ENCODE measurements at regions not wholly inside any gene's neighbourhood (a gene's known extent, or its start where the extent isn't known, plus 50 kb on each side); places are given as distances from the start of the nearest gene placed in this dataset.

- Mint-ChIP-seq H3K4me1 (no peaks in the 10 kb centered on the region), H3K27me3 (ENCODE audit: low read depth, poor library complexity) (no peaks in the 10 kb centered on the region), H3K4me3 (no peak overlapping the region), H3K9me3 (peaks cover 4% of the 10 kb centered on the region), H3K27ac (no peak overlapping the region), H3K36me3 (ENCODE audit: low read depth) (no peaks in the 10 kb centered on the region)
- no peak for TF ChIP-seq CTCF (IDR thresholded peaks at IDR 0.05)
- no peak for DNase-seq
Measured at GRCh38 chr5:8714861-8715260, 831.0 kb downstream of the SEMA5A start.

- no peak overlapping the region for H3K27ac Mint-ChIP-seq
- DNase-seq, result no peak
- H3K9me3 Mint-ChIP-seq, result no peaks in the 10 kb centered on the region
- no peaks in the 10 kb centered on the region for H3K4me1 Mint-ChIP-seq
- H3K36me3 Mint-ChIP-seq (ENCODE audit: low read depth), result no peaks in the 10 kb centered on the region
- H3K27me3 Mint-ChIP-seq (ENCODE audit: low read depth, poor library complexity), result peaks cover 3% of the 10 kb centered on the region
- TF ChIP-seq CTCF (IDR thresholded peaks at IDR 0.05), result no peak
- no peak overlapping the region for H3K4me3 Mint-ChIP-seq
Measured at GRCh38 chr5:8719796-8720195, 826.1 kb downstream of the SEMA5A start.

- Mint-ChIP-seq H3K4me1 (no peaks in the 10 kb centered on the region), H3K9me3 (no peaks in the 10 kb centered on the region), H3K27me3 (ENCODE audit: low read depth, poor library complexity) (peaks cover 3% of the 10 kb centered on the region), H3K27ac (no peak overlapping the region), H3K36me3 (ENCODE audit: low read depth) (no peaks in the 10 kb centered on the region), H3K4me3 (no peak overlapping the region)
- DNase-seq, result no peak
- no peak for TF ChIP-seq CTCF (IDR thresholded peaks at IDR 0.05)
Measured at GRCh38 chr5:8720506-8720905, 825.4 kb downstream of the SEMA5A start.

GRCh38 chr5:8721536-8721935, 824.3 kb downstream of the SEMA5A start:
- Mint-ChIP-seq H3K4me1 (no peaks in the 10 kb centered on the region), H3K9me3 (no peaks in the 10 kb centered on the region), H3K4me3 (no peak overlapping the region), H3K27me3 (ENCODE audit: low read depth, poor library complexity) (peaks cover 3% of the 10 kb centered on the region), H3K27ac (no peak overlapping the region), H3K36me3 (ENCODE audit: low read depth) (no peaks in the 10 kb centered on the region)
- no peak for DNase-seq
- no peak for TF ChIP-seq CTCF (IDR thresholded peaks at IDR 0.05)

GRCh38 chr5:8726383-8727036, 819.4 kb downstream of the SEMA5A start:
- no peak overlapping the region for H3K4me3 Mint-ChIP-seq
- H3K27ac Mint-ChIP-seq, result no peak overlapping the region
- H3K4me1 Mint-ChIP-seq, result no peaks in the 10 kb centered on the region
- H3K9me3 Mint-ChIP-seq, result peaks cover 12% of the 10 kb centered on the region
- TF ChIP-seq CTCF (IDR thresholded peaks at IDR 0.05), result no peak
- no peaks in the 10 kb centered on the region for H3K36me3 Mint-ChIP-seq (ENCODE audit: low read depth)
- no peaks in the 10 kb centered on the region for H3K27me3 Mint-ChIP-seq (ENCODE audit: low read depth, poor library complexity)
- DNase-seq, result no peak

GRCh38 chr5:8727396-8727795, 818.5 kb downstream of the SEMA5A start:
- Mint-ChIP-seq H3K9me3 (peaks cover 20% of the 10 kb centered on the region), H3K36me3 (ENCODE audit: low read depth) (no peaks in the 10 kb centered on the region), H3K27ac (no peak overlapping the region), H3K4me1 (no peaks in the 10 kb centered on the region), H3K4me3 (no peak overlapping the region), H3K27me3 (ENCODE audit: low read depth, poor library complexity) (peaks cover 2% of the 10 kb centered on the region)
- no peak for TF ChIP-seq CTCF (IDR thresholded peaks at IDR 0.05)
- DNase-seq, result no peak
